ENCODE measurements at regions not wholly inside any gene's neighbourhood (a gene's known extent, or its start where the extent isn't known, plus 50 kb on each side); places are given as distances from the start of the nearest gene placed in this dataset.

GRCh38 chr7:156019308-156019707 is 207.0 kb upstream of the SHH start:
- H3K27me3 ChIP-seq = no peaks in the 10 kb centered on the region
- no peak overlapping the region for H3K27ac ChIP-seq
- TF ChIP-seq POLR2AphosphoS5 (IDR thresholded peaks at IDR 0.05) (no peak), EP300 (IDR thresholded peaks at IDR 0.05) (no peak), POLR2A (IDR thresholded peaks at IDR 0.05) (no peak)
- TF ChIP-seq, protein P1, sequence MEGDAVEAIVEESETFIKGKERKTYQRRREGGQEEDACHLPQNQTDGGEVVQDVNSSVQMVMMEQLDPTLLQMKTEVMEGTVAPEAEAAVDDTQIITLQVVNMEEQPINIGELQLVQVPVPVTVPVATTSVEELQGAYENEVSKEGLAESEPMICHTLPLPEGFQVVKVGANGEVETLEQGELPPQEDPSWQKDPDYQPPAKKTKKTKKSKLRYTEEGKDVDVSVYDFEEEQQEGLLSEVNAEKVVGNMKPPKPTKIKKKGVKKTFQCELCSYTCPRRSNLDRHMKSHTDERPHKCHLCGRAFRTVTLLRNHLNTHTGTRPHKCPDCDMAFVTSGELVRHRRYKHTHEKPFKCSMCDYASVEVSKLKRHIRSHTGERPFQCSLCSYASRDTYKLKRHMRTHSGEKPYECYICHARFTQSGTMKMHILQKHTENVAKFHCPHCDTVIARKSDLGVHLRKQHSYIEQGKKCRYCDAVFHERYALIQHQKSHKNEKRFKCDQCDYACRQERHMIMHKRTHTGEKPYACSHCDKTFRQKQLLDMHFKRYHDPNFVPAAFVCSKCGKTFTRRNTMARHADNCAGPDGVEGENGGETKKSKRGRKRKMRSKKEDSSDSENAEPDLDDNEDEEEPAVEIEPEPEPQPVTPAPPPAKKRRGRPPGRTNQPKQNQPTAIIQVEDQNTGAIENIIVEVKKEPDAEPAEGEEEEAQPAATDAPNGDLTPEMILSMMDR (IDR thresholded peaks at IDR 0.05) = no peak
- H3K4me3 ChIP-seq = no peak overlapping the region
- WGBS, 2 donors = 78 to 90% methylated on average over 7 of the region's 7 CpGs
- H3K9me3 ChIP-seq = peaks cover 0 to 6% (median 0%) of the 10 kb centered on the region in 4 donors
- H3K36me3 ChIP-seq = no peaks in the 10 kb centered on the region
- DNase-seq = no peak
- no peaks in the 10 kb centered on the region for H3K4me1 ChIP-seq
- no peak for ATAC-seq (ENCODE audit: low FRiP score in 2 of 2)

- H3K9me3 ChIP-seq = peaks cover 0 to 6% (median 0%) of the 10 kb centered on the region in 4 donors
- H3K4me1 ChIP-seq = no peaks in the 10 kb centered on the region
- no peak overlapping the region for H3K27ac ChIP-seq
- H3K36me3 ChIP-seq = no peaks in the 10 kb centered on the region
- H3K27me3 ChIP-seq = no peaks in the 10 kb centered on the region
- TF ChIP-seq EP300 (IDR thresholded peaks at IDR 0.05) (no peak), POLR2A (IDR thresholded peaks at IDR 0.05) (no peak), POLR2AphosphoS5 (IDR thresholded peaks at IDR 0.05) (no peak)
- TF ChIP-seq, protein P1 (IDR thresholded peaks at IDR 0.05) = no peak
- 90 to 91% methylated on average over 19 to 25 of the region's 25 CpGs for WGBS, 2 donors
- DNase-seq = no peak
- ATAC-seq (ENCODE audit: low FRiP score in 2 of 2) = peak in 1 of 2 donors; percentile 9
- H3K4me3 ChIP-seq = no peak overlapping the region
These were observed 205.8 kb upstream of the SHH start for GRCh38 chr7:156017916-156018700.

DNA sequence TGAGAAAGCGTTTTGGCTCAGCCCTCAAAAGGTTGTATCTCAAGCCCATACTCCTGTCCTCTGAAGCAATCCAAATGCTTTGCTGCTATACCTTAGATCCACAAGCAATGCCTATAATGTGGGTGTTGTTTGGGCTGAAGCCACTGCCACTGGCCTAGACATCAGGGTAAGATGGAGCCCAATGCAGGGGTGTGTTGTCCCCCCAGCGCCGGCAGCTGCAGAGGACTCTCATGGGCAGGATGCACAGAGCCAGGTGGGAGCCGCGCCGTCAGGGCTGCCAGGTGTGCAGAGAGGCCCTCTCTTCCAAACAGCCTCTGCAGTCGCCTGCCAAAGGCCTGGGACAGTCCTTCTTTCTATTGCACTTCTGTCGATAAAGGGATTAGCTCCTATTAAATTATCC is 205.2 kb upstream of the SHH start:
- Histone ChIP-seq H3K27ac (no peak overlapping the region), H3K9me3 (peaks cover 0 to 6% (median 0%) of the 10 kb centered on the region in 4 donors), H3K4me1 (no peaks in the 10 kb centered on the region), H3K36me3 (no peaks in the 10 kb centered on the region), H3K4me3 (no peak overlapping the region), H3K27me3 (no peaks in the 10 kb centered on the region)
- no peak for DNase-seq
- ATAC-seq (ENCODE audit: low FRiP score in 2 of 2) = peak in 1 of 2 donors; percentile 27
- TF ChIP-seq POLR2AphosphoS5 (IDR thresholded peaks at IDR 0.05) = no peak
- no peak for TF ChIP-seq EP300 (IDR thresholded peaks at IDR 0.05)
- TF ChIP-seq POLR2A (IDR thresholded peaks at IDR 0.05) = no peak
- TF ChIP-seq, protein P1 (IDR thresholded peaks at IDR 0.05) = no peak
- 86 to 91% methylated on average over 6 to 8 of the region's 8 CpGs for WGBS, 2 donors

- no peak for DNase-seq
- 91 to 95% methylated on average over 16 to 17 of the region's 17 CpGs for WGBS, 2 donors
- TF ChIP-seq EP300 (IDR thresholded peaks at IDR 0.05) (no peak), POLR2A (IDR thresholded peaks at IDR 0.05) (no peak), POLR2AphosphoS5 (IDR thresholded peaks at IDR 0.05) (no peak)
- TF ChIP-seq, protein P1 (IDR thresholded peaks at IDR 0.05) = no peak
- Histone ChIP-seq H3K4me1 (no peaks in the 10 kb centered on the region), H3K27me3 (no peaks in the 10 kb centered on the region), H3K4me3 (no peak overlapping the region), H3K9me3 (peaks cover 0 to 6% (median under 1%) of the 10 kb centered on the region in 4 donors), H3K36me3 (no peaks in the 10 kb centered on the region), H3K27ac (no peak overlapping the region)
- peak in 1 of 2 donors; percentile 23 for ATAC-seq (ENCODE audit: low FRiP score in 2 of 2)
These were observed 203.2 kb upstream of the SHH start for GRCh38 chr7:156015237-156016020.

Data from upper lobe of left lung (tissue), 6 donors.